GM10266 (cell line): ENCODE measurements at regions not wholly inside any gene's neighbourhood (a gene's known extent, or its start where the extent isn't known, plus 50 kb on each side); places are given as distances from the start of the nearest gene placed in this dataset.
"Not testable (repeated sequence)": the region's sequence is repeated elsewhere in the genome, so short reads cannot be mapped to it uniquely, and the experiment has no call there.

Experiments
- DNase-seq: peaks from one replicate; pipeline ENCODE4 v3.0.0; 2012; ENCODE audit errors: extremely low spot score
- TF ChIP-seq, protein P1 (sequence below): IDR thresholded peaks from 2 replicates; pipeline ENCODE4 v1.5.1; 2012; ENCODE audit warnings: mild to moderate bottlenecking, low read depth; ENCODE audit not compliant: control insufficient read depth, insufficient read depth; ENCODE audit errors: missing control alignments

DNA sequence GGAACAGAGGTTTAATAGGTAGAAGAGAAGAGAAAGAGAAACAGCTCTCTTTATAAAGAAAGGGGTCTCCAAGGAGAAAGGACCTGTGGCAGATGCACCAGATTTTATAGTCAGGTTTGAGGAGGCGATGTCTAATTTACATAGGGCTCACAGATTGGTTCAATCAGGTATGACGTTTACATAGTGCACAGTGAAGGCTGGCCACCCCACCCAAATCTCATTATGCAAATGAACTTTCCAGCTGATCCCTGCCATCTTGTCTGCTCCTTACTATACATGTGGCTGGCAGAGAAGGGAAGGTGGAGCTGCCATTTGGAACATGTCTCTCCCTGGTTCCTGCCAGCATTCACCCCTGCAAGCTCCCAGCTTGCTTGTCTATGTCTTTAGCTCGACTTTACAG is 557.8 kb downstream of the SUCLG1 start:
- TF ChIP-seq, protein P1, sequence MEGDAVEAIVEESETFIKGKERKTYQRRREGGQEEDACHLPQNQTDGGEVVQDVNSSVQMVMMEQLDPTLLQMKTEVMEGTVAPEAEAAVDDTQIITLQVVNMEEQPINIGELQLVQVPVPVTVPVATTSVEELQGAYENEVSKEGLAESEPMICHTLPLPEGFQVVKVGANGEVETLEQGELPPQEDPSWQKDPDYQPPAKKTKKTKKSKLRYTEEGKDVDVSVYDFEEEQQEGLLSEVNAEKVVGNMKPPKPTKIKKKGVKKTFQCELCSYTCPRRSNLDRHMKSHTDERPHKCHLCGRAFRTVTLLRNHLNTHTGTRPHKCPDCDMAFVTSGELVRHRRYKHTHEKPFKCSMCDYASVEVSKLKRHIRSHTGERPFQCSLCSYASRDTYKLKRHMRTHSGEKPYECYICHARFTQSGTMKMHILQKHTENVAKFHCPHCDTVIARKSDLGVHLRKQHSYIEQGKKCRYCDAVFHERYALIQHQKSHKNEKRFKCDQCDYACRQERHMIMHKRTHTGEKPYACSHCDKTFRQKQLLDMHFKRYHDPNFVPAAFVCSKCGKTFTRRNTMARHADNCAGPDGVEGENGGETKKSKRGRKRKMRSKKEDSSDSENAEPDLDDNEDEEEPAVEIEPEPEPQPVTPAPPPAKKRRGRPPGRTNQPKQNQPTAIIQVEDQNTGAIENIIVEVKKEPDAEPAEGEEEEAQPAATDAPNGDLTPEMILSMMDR = no peak
- no peak for DNase-seq

DNA sequence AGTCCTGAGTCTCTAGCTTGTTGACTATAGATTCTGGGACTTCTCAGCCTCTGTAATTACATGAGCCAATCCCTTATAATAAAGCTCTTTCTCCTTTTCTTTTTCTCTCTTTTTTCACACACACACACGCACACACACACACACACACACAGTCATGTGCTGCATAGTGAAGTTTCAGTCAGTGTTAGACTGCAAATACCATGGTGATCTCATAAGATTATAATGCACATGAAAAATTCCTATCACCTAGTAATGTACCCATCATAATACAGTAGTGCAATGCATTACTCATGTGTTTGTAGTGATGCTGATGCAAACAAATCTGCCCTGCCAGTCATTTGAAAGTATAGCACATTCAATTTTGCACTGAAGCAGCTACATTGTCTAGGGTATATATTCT is 558.2 kb downstream of the SUCLG1 start:
- TF ChIP-seq, protein P1 = no peak
- no peak for DNase-seq

DNA sequence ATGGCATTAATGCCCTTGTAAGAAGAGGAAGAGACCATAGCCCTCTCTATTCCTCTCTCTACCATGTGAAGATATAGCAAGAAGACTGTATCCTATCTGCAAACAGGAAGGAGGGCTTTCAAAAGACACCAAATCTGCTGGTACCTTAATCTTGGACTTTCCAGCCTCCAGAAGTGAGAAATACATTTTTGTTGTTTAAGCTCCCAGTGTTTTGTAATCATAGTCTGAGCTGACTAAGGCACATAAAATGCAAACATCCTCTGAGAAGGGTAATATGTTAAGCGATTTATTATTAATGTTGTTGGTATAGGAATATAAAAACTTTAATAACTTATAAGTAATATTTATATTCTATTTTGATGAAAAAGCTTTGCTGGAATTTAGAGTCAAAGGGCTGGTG is 559.8 kb downstream of the SUCLG1 start:
- TF ChIP-seq, protein P1 = no peak
- DNase-seq = no peak

DNA sequence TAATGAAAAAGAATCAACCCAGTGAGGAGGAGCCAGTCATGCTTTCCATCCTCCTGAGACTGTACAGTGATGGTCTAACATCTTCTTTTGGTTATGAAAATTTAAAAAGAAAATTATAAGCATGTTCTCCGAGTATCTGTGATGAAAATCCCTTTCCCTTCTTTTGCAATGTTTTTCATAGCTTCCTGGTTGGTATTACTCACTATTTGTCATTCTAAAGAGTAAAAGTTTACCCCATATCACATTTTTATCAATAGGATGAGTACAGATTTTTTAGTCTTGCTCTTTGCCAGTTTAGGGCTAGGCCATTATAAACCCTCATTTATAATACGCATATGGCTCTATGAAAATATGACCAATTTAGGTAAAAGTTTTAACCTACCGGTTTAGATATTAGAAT is 564.1 kb downstream of the SUCLG1 start:
- no peak for DNase-seq
- TF ChIP-seq, protein P1 = no peak

DNA sequence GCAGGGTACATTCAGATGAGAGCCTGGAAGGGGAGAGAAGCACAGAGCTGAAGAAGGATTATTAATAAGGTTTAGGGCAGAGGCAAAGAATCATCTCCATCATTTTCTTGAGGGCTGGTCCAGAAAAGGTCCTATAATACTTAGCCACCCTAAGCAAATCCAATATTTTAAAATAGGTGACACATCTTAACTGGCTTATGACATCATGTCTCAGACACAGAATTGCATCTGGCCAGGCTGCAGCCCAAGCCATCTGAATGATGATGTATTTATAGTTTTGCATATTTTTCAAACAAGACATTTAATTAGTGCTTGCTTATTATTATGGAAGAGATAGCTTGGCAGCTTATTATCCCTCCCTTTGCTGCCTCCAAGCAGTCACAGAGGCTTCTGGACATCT is 571.3 kb downstream of the SUCLG1 start:
- no peak for DNase-seq
- TF ChIP-seq, protein P1 = no peak

DNA sequence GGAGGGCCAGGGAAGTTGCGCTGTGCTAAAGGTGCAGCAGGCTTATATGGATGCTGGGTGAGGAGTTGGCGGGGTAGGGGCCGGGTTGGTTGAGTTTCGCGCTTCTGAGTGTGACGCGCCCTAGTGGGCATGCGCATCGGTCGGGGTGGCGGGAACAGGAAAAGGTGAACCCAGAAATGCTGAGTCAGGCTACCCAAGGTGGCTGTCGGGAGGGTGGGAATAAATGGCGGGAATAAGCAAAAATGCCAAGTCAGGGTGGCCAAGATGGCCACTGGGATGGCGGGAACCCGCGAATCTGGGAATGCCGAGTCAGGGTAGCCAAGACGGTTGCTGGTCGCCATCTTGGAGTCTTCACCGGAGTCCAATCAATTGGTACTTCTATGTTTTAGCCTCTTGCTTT is 580.0 kb downstream of the SUCLG1 start:
- DNase-seq = no peak
- TF ChIP-seq, protein P1 = no peak

DNA sequence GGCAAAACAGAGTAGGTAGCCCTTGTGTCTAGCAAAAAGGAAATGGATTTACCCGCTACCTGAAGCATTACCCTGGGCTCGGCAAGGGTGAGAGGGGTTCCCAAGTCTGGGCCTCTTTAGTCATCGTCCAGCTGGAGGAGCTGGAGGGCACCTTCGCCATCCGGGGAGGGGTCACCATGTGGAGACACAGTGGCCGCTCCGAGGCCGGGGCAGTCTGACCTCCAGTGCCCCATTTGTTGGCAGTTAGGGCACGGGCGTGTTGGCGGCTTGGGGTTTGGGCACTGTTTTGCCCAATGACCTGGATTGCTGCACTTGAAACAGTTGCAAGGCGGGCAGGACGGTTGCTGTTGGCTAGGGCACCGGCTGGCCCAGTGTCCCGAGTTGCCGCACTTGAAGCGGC is 581.8 kb downstream of the SUCLG1 start:
- not testable (repeated sequence) for DNase-seq

DNA sequence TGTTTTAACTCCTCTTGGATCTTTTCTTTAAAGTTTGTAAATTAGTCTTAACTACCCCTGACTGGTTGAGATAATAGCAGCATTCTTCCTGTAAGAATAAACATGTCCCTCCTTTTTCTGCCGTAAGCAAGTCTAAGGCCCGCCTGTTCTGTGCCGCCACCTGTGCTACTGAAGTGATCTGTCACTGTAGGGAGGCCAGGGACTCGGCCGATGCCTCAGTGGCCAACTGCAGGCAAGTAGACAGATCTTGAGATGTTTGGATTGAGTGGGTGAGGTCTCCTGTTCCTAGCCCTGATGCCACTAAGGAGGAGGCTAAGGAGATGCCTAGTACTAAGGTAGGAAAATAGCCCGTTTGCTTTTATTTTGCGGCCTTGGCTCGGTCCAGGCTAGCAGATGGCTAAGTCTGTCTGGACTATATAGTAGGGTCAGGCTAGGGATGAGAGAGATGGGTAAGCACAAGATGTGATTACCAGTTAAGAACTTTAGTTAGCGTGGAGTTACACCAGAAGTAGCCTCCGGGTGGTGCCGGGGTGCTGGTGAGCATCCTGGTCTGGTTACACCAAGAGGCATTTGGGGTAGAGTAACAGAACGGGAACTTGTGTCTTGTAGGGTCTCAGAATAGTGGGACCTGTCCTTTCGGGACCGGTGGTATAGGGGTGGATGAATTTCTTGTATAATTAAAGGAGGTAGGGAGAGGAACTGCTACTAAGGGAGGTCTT is 584.2 kb downstream of the SUCLG1 start:
- DNase-seq = no peak
- TF ChIP-seq, protein P1 = no peak
